C4-2B (cell line): ENCODE measurements at regions not wholly inside any gene's neighbourhood (a gene's known extent, or its start where the extent isn't known, plus 50 kb on each side); places are given as distances from the start of the nearest gene placed in this dataset.

Experiments
- ZFX ChIP-seq: fragments of 450-650 bp; IDR thresholded peaks from 2 replicates; pipeline ENCODE4 v1.6.1; 2017
- TF ChIP-seq, protein P1 (sequence below): fragments of 450-650 bp; conservative IDR thresholded peaks from 2 replicates; pipeline ENCODE4 v1.5.1; 2017; ENCODE audit warnings: mild to moderate bottlenecking

DNA sequence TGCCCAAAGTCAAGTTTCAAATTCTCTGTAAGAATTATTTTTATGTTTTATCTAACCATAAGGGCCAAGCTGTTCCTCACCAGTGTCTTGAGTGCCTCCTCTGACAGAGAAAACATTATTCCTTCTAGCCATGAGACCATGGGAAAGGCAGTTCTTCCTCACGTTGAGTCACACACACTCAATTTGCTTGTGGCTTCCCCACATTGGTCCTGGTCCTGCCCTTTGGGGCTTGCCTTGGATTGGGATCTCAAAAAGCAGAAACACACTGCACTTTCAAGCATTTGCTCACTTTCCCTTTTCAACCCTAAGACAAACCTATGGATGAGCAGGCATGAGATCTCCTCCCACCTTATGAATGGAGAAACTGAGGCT, 248.3 kb upstream of the IGFBP3 start:
- TF ChIP-seq, protein P1, sequence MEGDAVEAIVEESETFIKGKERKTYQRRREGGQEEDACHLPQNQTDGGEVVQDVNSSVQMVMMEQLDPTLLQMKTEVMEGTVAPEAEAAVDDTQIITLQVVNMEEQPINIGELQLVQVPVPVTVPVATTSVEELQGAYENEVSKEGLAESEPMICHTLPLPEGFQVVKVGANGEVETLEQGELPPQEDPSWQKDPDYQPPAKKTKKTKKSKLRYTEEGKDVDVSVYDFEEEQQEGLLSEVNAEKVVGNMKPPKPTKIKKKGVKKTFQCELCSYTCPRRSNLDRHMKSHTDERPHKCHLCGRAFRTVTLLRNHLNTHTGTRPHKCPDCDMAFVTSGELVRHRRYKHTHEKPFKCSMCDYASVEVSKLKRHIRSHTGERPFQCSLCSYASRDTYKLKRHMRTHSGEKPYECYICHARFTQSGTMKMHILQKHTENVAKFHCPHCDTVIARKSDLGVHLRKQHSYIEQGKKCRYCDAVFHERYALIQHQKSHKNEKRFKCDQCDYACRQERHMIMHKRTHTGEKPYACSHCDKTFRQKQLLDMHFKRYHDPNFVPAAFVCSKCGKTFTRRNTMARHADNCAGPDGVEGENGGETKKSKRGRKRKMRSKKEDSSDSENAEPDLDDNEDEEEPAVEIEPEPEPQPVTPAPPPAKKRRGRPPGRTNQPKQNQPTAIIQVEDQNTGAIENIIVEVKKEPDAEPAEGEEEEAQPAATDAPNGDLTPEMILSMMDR = no peak
- no peak for TF ChIP-seq ZFX
